ENCODE measurements at regions not wholly inside any gene's neighbourhood (a gene's known extent, or its start where the extent isn't known, plus 50 kb on each side); places are given as distances from the start of the nearest gene placed in this dataset.

GRCh38 chr3:16086690-16087089 is 87.8 kb upstream of the GALNT15 start:
- intact Hi-C loops (cut with micrococcal nuclease), result no loop called here
- TF ChIP-seq, protein P1, sequence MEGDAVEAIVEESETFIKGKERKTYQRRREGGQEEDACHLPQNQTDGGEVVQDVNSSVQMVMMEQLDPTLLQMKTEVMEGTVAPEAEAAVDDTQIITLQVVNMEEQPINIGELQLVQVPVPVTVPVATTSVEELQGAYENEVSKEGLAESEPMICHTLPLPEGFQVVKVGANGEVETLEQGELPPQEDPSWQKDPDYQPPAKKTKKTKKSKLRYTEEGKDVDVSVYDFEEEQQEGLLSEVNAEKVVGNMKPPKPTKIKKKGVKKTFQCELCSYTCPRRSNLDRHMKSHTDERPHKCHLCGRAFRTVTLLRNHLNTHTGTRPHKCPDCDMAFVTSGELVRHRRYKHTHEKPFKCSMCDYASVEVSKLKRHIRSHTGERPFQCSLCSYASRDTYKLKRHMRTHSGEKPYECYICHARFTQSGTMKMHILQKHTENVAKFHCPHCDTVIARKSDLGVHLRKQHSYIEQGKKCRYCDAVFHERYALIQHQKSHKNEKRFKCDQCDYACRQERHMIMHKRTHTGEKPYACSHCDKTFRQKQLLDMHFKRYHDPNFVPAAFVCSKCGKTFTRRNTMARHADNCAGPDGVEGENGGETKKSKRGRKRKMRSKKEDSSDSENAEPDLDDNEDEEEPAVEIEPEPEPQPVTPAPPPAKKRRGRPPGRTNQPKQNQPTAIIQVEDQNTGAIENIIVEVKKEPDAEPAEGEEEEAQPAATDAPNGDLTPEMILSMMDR (IDR thresholded peaks at IDR 0.05), result no peak
- Mint-ChIP-seq H3K36me3 (no peaks in the 10 kb centered on the region), H3K4me3 (no peak overlapping the region), H3K27ac (no peak overlapping the region), H3K9me3 (peaks cover 2 to 5% of the 10 kb centered on the region in 2 donors), H3K27me3 (ENCODE audit: low read depth in 2 of 2) (peaks cover 0 to 3% of the 10 kb centered on the region in 2 donors), H3K4me1 (no peaks in the 10 kb centered on the region)
- H3K4me1 ChIP-seq (ENCODE audit: control insufficient read depth, insufficient read depth, low read length), result no peaks in the 10 kb centered on the region
- ATAC-seq (no peak), DNase-seq (no peak)
- H3K27ac ChIP-seq (ENCODE audit: low read length), result no peak overlapping the region
- 81% methylated on average over 1 of the region's 1 CpG for WGBS (ENCODE audit: insufficient coverage)
- no peaks in the 10 kb centered on the region for H3K27me3 ChIP-seq (ENCODE audit: control insufficient read depth, insufficient read depth, low read length)
- H3K36me3 ChIP-seq (ENCODE audit: control insufficient read depth, insufficient read depth, low read length), result no peaks in the 10 kb centered on the region
- H3K4me3 ChIP-seq (ENCODE audit: low read length), result no peak overlapping the region
- H3K9me3 ChIP-seq (ENCODE audit: control insufficient read depth, insufficient read depth, low read length), result peaks cover 9% of the 10 kb centered on the region

DNA sequence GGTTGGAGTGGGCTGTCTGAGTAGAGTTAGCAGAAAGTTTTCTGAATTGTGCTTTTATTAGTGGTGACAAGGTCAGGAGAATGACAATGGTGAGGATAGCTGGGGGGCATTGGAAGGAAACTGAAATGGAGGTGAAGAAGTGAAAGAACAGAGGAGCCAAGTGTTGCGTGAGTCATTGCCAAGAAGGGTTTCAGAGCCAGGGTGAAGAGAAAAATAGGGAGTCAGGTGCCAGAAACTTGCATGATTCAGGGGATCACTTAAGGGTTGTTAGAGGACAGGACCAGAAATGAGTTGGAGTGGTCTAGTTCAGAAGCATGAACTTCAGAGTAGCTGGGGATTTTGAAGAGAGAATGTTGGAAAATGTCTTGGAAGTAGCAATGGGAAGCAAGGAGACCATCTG is 86.0 kb upstream of the GALNT15 start:
- TF ChIP-seq, protein P1 (IDR thresholded peaks at IDR 0.05), result no peak
- intact Hi-C loops (cut with micrococcal nuclease), result no loop called here
- DNase-seq, result no peak

DNA sequence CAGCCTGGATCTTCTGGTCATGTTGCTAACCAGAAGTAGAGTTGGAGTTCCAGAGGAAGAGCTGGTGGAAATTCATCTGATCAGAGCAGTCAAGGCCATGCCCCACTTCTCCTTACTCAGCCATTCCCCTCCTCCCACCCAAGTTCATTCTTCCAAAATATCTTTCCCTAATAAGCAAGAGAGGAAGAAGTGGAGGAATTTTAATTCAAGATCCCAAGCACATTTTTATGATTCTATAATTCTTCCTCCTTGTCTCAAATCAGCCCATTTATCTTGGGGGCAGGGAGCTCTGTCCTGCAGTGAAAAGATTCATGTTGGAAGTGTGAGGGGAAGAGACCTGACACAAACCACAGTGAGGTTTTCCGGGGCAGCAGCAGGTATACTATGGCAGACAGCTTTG is 85.0 kb upstream of the GALNT15 start:
- H3K27ac ChIP-seq (ENCODE audit: low read length), result no peak overlapping the region
- Mint-ChIP-seq H3K27me3 (ENCODE audit: low read depth in 2 of 2) (peaks cover 0 to 3% of the 10 kb centered on the region in 2 donors), H3K27ac (no peak overlapping the region), H3K4me1 (no peaks in the 10 kb centered on the region), H3K9me3 (no peaks in the 10 kb centered on the region), H3K36me3 (no peaks in the 10 kb centered on the region), H3K4me3 (no peak overlapping the region)
- no peak for ATAC-seq
- H3K27me3 ChIP-seq (ENCODE audit: control insufficient read depth, insufficient read depth, low read length), result no peaks in the 10 kb centered on the region
- no peak for DNase-seq
- no peaks in the 10 kb centered on the region for H3K9me3 ChIP-seq (ENCODE audit: control insufficient read depth, insufficient read depth, low read length)
- no peaks in the 10 kb centered on the region for H3K36me3 ChIP-seq (ENCODE audit: control insufficient read depth, insufficient read depth, low read length)
- WGBS (ENCODE audit: insufficient coverage), result 100% methylated on average over 1 of the region's 1 CpG
- TF ChIP-seq, protein P1 (IDR thresholded peaks at IDR 0.05), result no peak
- no peak overlapping the region for H3K4me3 ChIP-seq (ENCODE audit: low read length)
- intact Hi-C loops (cut with micrococcal nuclease), result no loop called here
- H3K4me1 ChIP-seq (ENCODE audit: control insufficient read depth, insufficient read depth, low read length), result no peaks in the 10 kb centered on the region

More for the DNA sequence above, 86.0 kb upstream of the GALNT15 start:
- H3K27ac Mint-ChIP-seq, result no peak overlapping the region
- Histone ChIP-seq H3K4me3 (ENCODE audit: low read length) (no peak overlapping the region), H3K27ac (ENCODE audit: low read length) (no peak overlapping the region), H3K27me3 (ENCODE audit: control insufficient read depth, insufficient read depth, low read length) (no peaks in the 10 kb centered on the region), H3K4me1 (ENCODE audit: control insufficient read depth, insufficient read depth, low read length) (no peaks in the 10 kb centered on the region), H3K36me3 (ENCODE audit: control insufficient read depth, insufficient read depth, low read length) (no peaks in the 10 kb centered on the region), H3K9me3 (ENCODE audit: control insufficient read depth, insufficient read depth, low read length) (no peaks in the 10 kb centered on the region)
- H3K4me3 Mint-ChIP-seq, result no peak overlapping the region
- H3K9me3 Mint-ChIP-seq, result no peaks in the 10 kb centered on the region
- peaks cover 0 to 3% of the 10 kb centered on the region in 2 donors for H3K27me3 Mint-ChIP-seq (ENCODE audit: low read depth in 2 of 2)
- WGBS (ENCODE audit: insufficient coverage), result 92% methylated on average over 1 of the region's 1 CpG
- H3K36me3 Mint-ChIP-seq, result no peaks in the 10 kb centered on the region
- no peak for ATAC-seq
- no peaks in the 10 kb centered on the region for H3K4me1 Mint-ChIP-seq

GRCh38 chr3:16090024-16090423 is 84.5 kb upstream of the GALNT15 start:
- DNase-seq (no peak), ATAC-seq (no peak)
- TF ChIP-seq, protein P1 (IDR thresholded peaks at IDR 0.05), result no peak
- Histone ChIP-seq H3K36me3 (ENCODE audit: control insufficient read depth, insufficient read depth, low read length) (no peaks in the 10 kb centered on the region), H3K4me1 (ENCODE audit: control insufficient read depth, insufficient read depth, low read length) (no peaks in the 10 kb centered on the region), H3K27ac (ENCODE audit: low read length) (no peak overlapping the region), H3K9me3 (ENCODE audit: control insufficient read depth, insufficient read depth, low read length) (no peaks in the 10 kb centered on the region), H3K4me3 (ENCODE audit: low read length) (no peak overlapping the region), H3K27me3 (ENCODE audit: control insufficient read depth, insufficient read depth, low read length) (no peaks in the 10 kb centered on the region)
- Mint-ChIP-seq H3K9me3 (no peaks in the 10 kb centered on the region), H3K4me3 (no peak overlapping the region), H3K27ac (no peak overlapping the region), H3K27me3 (ENCODE audit: low read depth in 2 of 2) (peaks cover 0 to 3% of the 10 kb centered on the region in 2 donors), H3K36me3 (no peaks in the 10 kb centered on the region), H3K4me1 (no peaks in the 10 kb centered on the region)
- 79% methylated on average over 1 of the region's 1 CpG for WGBS (ENCODE audit: insufficient coverage)
- intact Hi-C loops (cut with micrococcal nuclease), result no loop called here
